Loucy (cell line): ENCODE measurements at regions not wholly inside any gene's neighbourhood (a gene's known extent, or its start where the extent isn't known, plus 50 kb on each side); places are given as distances from the start of the nearest gene placed in this dataset.

Experiments used
- CTCF ChIP-seq: fragments of 200-600 bp; sonication (generic); conservative IDR thresholded peaks from 2 replicates; pipeline ENCODE4 v1.5.1; 2014; ENCODE audit warnings: mild to moderate bottlenecking, antibody characterized with exemption, low read length
- EZH2phosphoT487 ChIP-seq: fragments of 200-600 bp; IDR thresholded peaks from 2 replicates; pipeline ENCODE4 v1.6.1; 2018; ENCODE audit warnings: antibody characterized with exemption, mild to moderate bottlenecking, moderate library complexity, borderline replicate concordance

GRCh38 chr3:13260259-13261103 is 159.6 kb downstream of the NUP210 start:
- peak; percentile 63 for TF ChIP-seq CTCF
- TF ChIP-seq EZH2phosphoT487, result no peak
